Sigmoid colon (tissue), 4 donors: ENCODE measurements at regions not wholly inside any gene's neighbourhood (a gene's known extent, or its start where the extent isn't known, plus 50 kb on each side); places are given as distances from the start of the nearest gene placed in this dataset.

Experiments
- CTCF ChIP-seq, 4 experiments: fragments of 450-650 bp in 3 of 4; fragments of 200-600 bp in 1 of 4; IDR thresholded peaks; one replicate each; pipeline ENCODE4 v1.5.1; 2016 to 2019; ENCODE audit warnings: antibody characterized with exemption in 4 of 4, mild to moderate bottlenecking in 3 of 4, moderate library complexity in 2 of 4
- EP300 ChIP-seq, 4 donors: sonication (generic); formaldehyde crosslinking; IDR thresholded peaks; one replicate each; pipeline ENCODE4 v1.6.1; 2017; ENCODE audit warnings: antibody characterized with exemption in 4 of 4
- POLR2AphosphoS5 ChIP-seq, 4 donors: sonication (generic); formaldehyde crosslinking; IDR thresholded peaks; one replicate each; pipeline ENCODE4 v1.6.1; 2017; ENCODE audit warnings: antibody characterized with exemption in 4 of 4

GRCh38 chr4:122234686-122235085 lies 82.6 kb downstream of the BLTP1 start:
- no peak for TF ChIP-seq POLR2AphosphoS5 (IDR thresholded peaks at IDR 0.05)
- no peak for TF ChIP-seq CTCF (IDR thresholded peaks at IDR 0.05)
- no peak for TF ChIP-seq EP300 (IDR thresholded peaks at IDR 0.05)
